Duodenal mucosa (tissue), 2 donors: ENCODE measurements at regions not wholly inside any gene's neighbourhood (a gene's known extent, or its start where the extent isn't known, plus 50 kb on each side); places are given as distances from the start of the nearest gene placed in this dataset.

ENCODE experiments used
- H3K27ac ChIP-seq: one replicate; pipeline ENCODE4 v1.7.0; 2013; ENCODE audit warnings: low read depth, low read length
- H3K27me3 ChIP-seq, 2 donors: one replicate each; pipeline ENCODE4 v1.7.0; 2013; ENCODE audit warnings: low read length in 2 of 2, control low read depth in 1 of 2; ENCODE audit not compliant: insufficient read depth in 2 of 2, control insufficient read depth in 1 of 2
- H3K36me3 ChIP-seq, 2 donors: one replicate each; pipeline ENCODE4 v1.7.0; 2013; ENCODE audit warnings: low read length in 2 of 2, control low read depth in 1 of 2; ENCODE audit not compliant: insufficient read depth in 2 of 2, control insufficient read depth in 1 of 2
- H3K4me1 ChIP-seq, 2 donors: one replicate each; pipeline ENCODE4 v1.7.0; 2013; ENCODE audit warnings: low read length in 2 of 2, control low read depth in 1 of 2; ENCODE audit not compliant: insufficient read depth in 2 of 2, control insufficient read depth in 1 of 2
- H3K4me3 ChIP-seq, 2 donors: one replicate each; pipeline ENCODE4 v1.7.0; 2013; ENCODE audit warnings: low read length in 2 of 2, low read depth in 1 of 2
- H3K9ac ChIP-seq, 2 donors: one replicate each; pipeline ENCODE4 v1.7.0; 2013; ENCODE audit warnings: low read length in 2 of 2, low read depth in 1 of 2
- H3K9me3 ChIP-seq, 2 donors: one replicate each; pipeline ENCODE4 v1.7.0; 2013; ENCODE audit warnings: low read length in 2 of 2, control low read depth in 1 of 2; ENCODE audit not compliant: control insufficient read depth in 1 of 2

GRCh38 chr11:42595876-42596275 lies 715.9 kb upstream of the API5 start:
- Histone ChIP-seq H3K9ac (no peak overlapping the region), H3K9me3 (no peaks in the 10 kb centered on the region), H3K27ac (no peak overlapping the region), H3K27me3 (no peaks in the 10 kb centered on the region), H3K4me1 (no peaks in the 10 kb centered on the region), H3K36me3 (no peaks in the 10 kb centered on the region), H3K4me3 (no peak overlapping the region)

- Histone ChIP-seq H3K4me1 (no peaks in the 10 kb centered on the region), H3K27me3 (no peaks in the 10 kb centered on the region), H3K9ac (no peak overlapping the region), H3K9me3 (no peaks in the 10 kb centered on the region), H3K36me3 (no peaks in the 10 kb centered on the region), H3K27ac (no peak overlapping the region), H3K4me3 (no peak overlapping the region)
These were observed 715.1 kb upstream of the API5 start for GRCh38 chr11:42596576-42597145.

GRCh38 chr11:42598341-42598740 lies 713.5 kb upstream of the API5 start:
- no peak overlapping the region for H3K9ac ChIP-seq
- no peak overlapping the region for H3K27ac ChIP-seq
- H3K4me1 ChIP-seq = no peaks in the 10 kb centered on the region

GRCh38 chr11:42620796-42621195 lies 691.0 kb upstream of the API5 start:
- Histone ChIP-seq H3K27ac (no peak overlapping the region), H3K4me3 (no peak overlapping the region), H3K9ac (no peak overlapping the region), H3K9me3 (no peaks in the 10 kb centered on the region), H3K4me1 (no peaks in the 10 kb centered on the region), H3K36me3 (no peaks in the 10 kb centered on the region), H3K27me3 (no peaks in the 10 kb centered on the region)

More at GRCh38 chr11:42598341-42598740, 713.5 kb upstream of the API5 start:
- H3K9me3 ChIP-seq = no peaks in the 10 kb centered on the region
- no peaks in the 10 kb centered on the region for H3K36me3 ChIP-seq
- no peaks in the 10 kb centered on the region for H3K27me3 ChIP-seq
- no peak overlapping the region for H3K4me3 ChIP-seq

GRCh38 chr11:42625757-42626665 lies 685.8 kb upstream of the API5 start:
- no peaks in the 10 kb centered on the region for H3K4me1 ChIP-seq
- no peak overlapping the region for H3K9ac ChIP-seq
- H3K36me3 ChIP-seq = no peaks in the 10 kb centered on the region
- H3K27me3 ChIP-seq = no peaks in the 10 kb centered on the region
- no peaks in the 10 kb centered on the region for H3K9me3 ChIP-seq
- no peak overlapping the region for H3K4me3 ChIP-seq
- no peak overlapping the region for H3K27ac ChIP-seq

- Histone ChIP-seq H3K4me1 (no peaks in the 10 kb centered on the region), H3K27me3 (no peaks in the 10 kb centered on the region), H3K4me3 (no peak overlapping the region), H3K9ac (no peak overlapping the region), H3K36me3 (no peaks in the 10 kb centered on the region), H3K27ac (no peak overlapping the region), H3K9me3 (no peaks in the 10 kb centered on the region)
These were observed 680.5 kb upstream of the API5 start for GRCh38 chr11:42631220-42631843.

- no peaks in the 10 kb centered on the region for H3K4me1 ChIP-seq
- H3K9ac ChIP-seq = no peak overlapping the region
- H3K36me3 ChIP-seq = no peaks in the 10 kb centered on the region
- no peak overlapping the region for H3K27ac ChIP-seq
- no peaks in the 10 kb centered on the region for H3K9me3 ChIP-seq
- H3K4me3 ChIP-seq = no peak overlapping the region
- no peaks in the 10 kb centered on the region for H3K27me3 ChIP-seq
These were observed 664.8 kb upstream of the API5 start for GRCh38 chr11:42646959-42647358.

- H3K36me3 ChIP-seq = no peaks in the 10 kb centered on the region
- H3K4me3 ChIP-seq = no peak overlapping the region
- no peaks in the 10 kb centered on the region for H3K4me1 ChIP-seq
- no peaks in the 10 kb centered on the region for H3K9me3 ChIP-seq
- H3K9ac ChIP-seq = no peak overlapping the region
- no peaks in the 10 kb centered on the region for H3K27me3 ChIP-seq
- H3K27ac ChIP-seq = no peak overlapping the region
These were observed 663.8 kb upstream of the API5 start for GRCh38 chr11:42647993-42648392.

GRCh38 chr11:42651621-42652020 lies 660.2 kb upstream of the API5 start:
- no peak overlapping the region for H3K9ac ChIP-seq
- no peak overlapping the region for H3K27ac ChIP-seq
- H3K9me3 ChIP-seq = no peaks in the 10 kb centered on the region
- no peaks in the 10 kb centered on the region for H3K4me1 ChIP-seq
- H3K36me3 ChIP-seq = no peaks in the 10 kb centered on the region
- H3K27me3 ChIP-seq = no peaks in the 10 kb centered on the region
- no peak overlapping the region for H3K4me3 ChIP-seq

GRCh38 chr11:42657169-42657568 lies 654.6 kb upstream of the API5 start:
- H3K4me1 ChIP-seq = no peaks in the 10 kb centered on the region
- no peaks in the 10 kb centered on the region for H3K9me3 ChIP-seq
- H3K27me3 ChIP-seq = no peaks in the 10 kb centered on the region
- H3K36me3 ChIP-seq = no peaks in the 10 kb centered on the region
- H3K27ac ChIP-seq = no peak overlapping the region
- no peak overlapping the region for H3K4me3 ChIP-seq
- no peak overlapping the region for H3K9ac ChIP-seq
